ENCODE measurements at regions not wholly inside any gene's neighbourhood (a gene's known extent, or its start where the extent isn't known, plus 50 kb on each side); places are given as distances from the start of the nearest gene placed in this dataset.

GRCh38 chrX:40360557-40360956 lies 220.2 kb upstream of the ATP6AP2 start:
- Histone ChIP-seq H3K4me1 (no peaks in the 10 kb centered on the region), H3K4me3 (no peak overlapping the region), H3K9me3 (no peaks in the 10 kb centered on the region), H3K36me3 (ENCODE audit: low read depth, missing control alignments) (no peaks in the 10 kb centered on the region), H3K27ac (no peak overlapping the region), H3K27me3 (no peaks in the 10 kb centered on the region)
- intact Hi-C loops (cut with DNase I; ENCODE audit: low total_unique reads): no loop called here
- 61 to 88% methylated on average over 5 to 24 of the region's 24 CpGs for WGBS, 2 donors
- TF ChIP-seq POLR2A (IDR thresholded peaks at IDR 0.05) (no peak), CTCF (IDR thresholded peaks at IDR 0.05) (no peak)
- DNase-seq: no peak

GRCh38 chrX:40359593-40359992 lies 221.2 kb upstream of the ATP6AP2 start:
- DNase-seq: no peak
- no peak for TF ChIP-seq POLR2A (IDR thresholded peaks at IDR 0.05)
- TF ChIP-seq CTCF (IDR thresholded peaks at IDR 0.05): no peak
- intact Hi-C loops (cut with DNase I; ENCODE audit: low total_unique reads): no loop called here
- no peak overlapping the region for H3K27ac ChIP-seq
- no peaks in the 10 kb centered on the region for H3K4me1 ChIP-seq
- no peaks in the 10 kb centered on the region for H3K9me3 ChIP-seq
- H3K4me3 ChIP-seq: no peak overlapping the region
- WGBS, 2 donors: 97% methylated on average over 6 of the region's 17 CpGs; no CpG with 5 or more reads in 1 of the 2 donors
- no peaks in the 10 kb centered on the region for H3K36me3 ChIP-seq (ENCODE audit: low read depth, missing control alignments)
- H3K27me3 ChIP-seq: no peaks in the 10 kb centered on the region

GRCh38 chrX:40358994-40359393 lies 221.8 kb upstream of the ATP6AP2 start:
- no peak for TF ChIP-seq CTCF (IDR thresholded peaks at IDR 0.05)
- no peak for TF ChIP-seq POLR2A (IDR thresholded peaks at IDR 0.05)
- intact Hi-C loops (cut with DNase I; ENCODE audit: low total_unique reads): no loop called here
- WGBS, 2 donors: 100% methylated on average over 3 of the region's 15 CpGs
- Histone ChIP-seq H3K4me3 (no peak overlapping the region), H3K27me3 (no peaks in the 10 kb centered on the region), H3K27ac (no peak overlapping the region), H3K4me1 (no peaks in the 10 kb centered on the region), H3K9me3 (no peaks in the 10 kb centered on the region), H3K36me3 (ENCODE audit: low read depth, missing control alignments) (no peaks in the 10 kb centered on the region)
- no peak for DNase-seq

- Histone ChIP-seq H3K4me3 (no peak overlapping the region), H3K4me1 (no peaks in the 10 kb centered on the region), H3K27ac (no peak overlapping the region), H3K27me3 (no peaks in the 10 kb centered on the region), H3K36me3 (ENCODE audit: low read depth, missing control alignments) (no peaks in the 10 kb centered on the region), H3K9me3 (no peaks in the 10 kb centered on the region)
- DNase-seq: no peak
- TF ChIP-seq POLR2A (IDR thresholded peaks at IDR 0.05) (no peak), CTCF (IDR thresholded peaks at IDR 0.05) (no peak)
- WGBS, 2 donors: 86 to 91% methylated on average over 2 of the region's 2 CpGs
- intact Hi-C loops (cut with DNase I; ENCODE audit: low total_unique reads): no loop called here
Observed at GRCh38 chrX:40349251-40349650, 231.5 kb upstream of the ATP6AP2 start.

- Histone ChIP-seq H3K4me3 (no peak overlapping the region), H3K27me3 (no peaks in the 10 kb centered on the region), H3K36me3 (ENCODE audit: low read depth, missing control alignments) (no peaks in the 10 kb centered on the region), H3K4me1 (no peaks in the 10 kb centered on the region), H3K9me3 (no peaks in the 10 kb centered on the region), H3K27ac (no peak overlapping the region)
- WGBS, 2 donors: 85 to 90% methylated on average over 1 of the region's 1 CpG
- no peak for DNase-seq
- no peak for TF ChIP-seq POLR2A (IDR thresholded peaks at IDR 0.05)
- no peak for TF ChIP-seq CTCF (IDR thresholded peaks at IDR 0.05)
- intact Hi-C loops (cut with DNase I; ENCODE audit: low total_unique reads): no loop called here
Observed at GRCh38 chrX:40346379-40346778, 234.4 kb upstream of the ATP6AP2 start.

Data from testis (tissue), 2 donors.